ENCODE measurements at regions not wholly inside any gene's neighbourhood (a gene's known extent, or its start where the extent isn't known, plus 50 kb on each side); places are given as distances from the start of the nearest gene placed in this dataset.
"Not testable (repeated sequence)": the region's sequence is repeated elsewhere in the genome, so short reads cannot be mapped to it uniquely, and the experiment has no call there.

GRCh38 chr6:164049517-164049988, 635.0 kb downstream of the QKI start:
- H3K36me3 ChIP-seq (ENCODE audit: control insufficient read depth, insufficient read depth, low read length) = no peaks in the 10 kb centered on the region
- H3K27ac ChIP-seq (ENCODE audit: low read depth, low read length, severe bottlenecking) = no peak overlapping the region
- no CpG with 5 or more reads among the region's 2 CpGs for WGBS, 2 experiments (ENCODE audit: insufficient coverage in 2 of 2)
- peaks cover 2% of the 10 kb centered on the region for H3K4me1 ChIP-seq (ENCODE audit: control insufficient read depth, insufficient read depth, low read length, poor library complexity, severe bottlenecking)
- no peaks in the 10 kb centered on the region for H3K9me3 ChIP-seq (ENCODE audit: control insufficient read depth, low read length)
- no peak overlapping the region for H3K4me3 ChIP-seq (ENCODE audit: extremely low read depth, insufficient read depth, low read length, poor library complexity, severe bottlenecking)

GRCh38 chr6:164048840-164049516, 634.5 kb downstream of the QKI start:
- Histone ChIP-seq H3K4me3 (ENCODE audit: extremely low read depth, insufficient read depth, low read length, poor library complexity, severe bottlenecking) (no peak overlapping the region), H3K27ac (ENCODE audit: low read depth, low read length, severe bottlenecking) (no peak overlapping the region), H3K36me3 (ENCODE audit: control insufficient read depth, insufficient read depth, low read length) (no peaks in the 10 kb centered on the region), H3K9me3 (ENCODE audit: control insufficient read depth, low read length) (no peaks in the 10 kb centered on the region), H3K4me1 (ENCODE audit: control insufficient read depth, insufficient read depth, low read length, poor library complexity, severe bottlenecking) (peaks cover 2% of the 10 kb centered on the region)
- 94 to 95% methylated on average over 5 of the region's 6 CpGs for WGBS, 2 experiments (ENCODE audit: insufficient coverage in 2 of 2)

- Histone ChIP-seq H3K9me3 (ENCODE audit: control insufficient read depth, low read length) (peaks cover 14% of the 10 kb centered on the region), H3K27ac (ENCODE audit: low read depth, low read length, severe bottlenecking) (no peak overlapping the region), H3K4me3 (ENCODE audit: extremely low read depth, insufficient read depth, low read length, poor library complexity, severe bottlenecking) (no peak overlapping the region), H3K36me3 (ENCODE audit: control insufficient read depth, insufficient read depth, low read length) (no peaks in the 10 kb centered on the region), H3K4me1 (ENCODE audit: control insufficient read depth, insufficient read depth, low read length, poor library complexity, severe bottlenecking) (peaks cover 2% of the 10 kb centered on the region)
- 100% methylated on average over 1 of the region's 1 CpG; no CpG with 5 or more reads in 1 of the 2 experiments for WGBS, 2 experiments (ENCODE audit: insufficient coverage in 2 of 2)
Measured at GRCh38 chr6:164045082-164045481, 630.6 kb downstream of the QKI start.

- not testable (repeated sequence) for H3K27ac ChIP-seq (ENCODE audit: low read depth, low read length, severe bottlenecking); H3K36me3 ChIP-seq (ENCODE audit: control insufficient read depth, insufficient read depth, low read length); H3K4me3 ChIP-seq (ENCODE audit: extremely low read depth, insufficient read depth, low read length, poor library complexity, severe bottlenecking); H3K4me1 ChIP-seq (ENCODE audit: control insufficient read depth, insufficient read depth, low read length, poor library complexity, severe bottlenecking)
- peaks cover 14% of the 10 kb centered on the region for H3K9me3 ChIP-seq (ENCODE audit: control insufficient read depth, low read length)
- WGBS, 2 experiments (ENCODE audit: insufficient coverage in 2 of 2) = 78 to 90% methylated on average over 2 to 3 of the region's 5 CpGs
Measured at GRCh38 chr6:164043656-164044055, 629.1 kb downstream of the QKI start.

GRCh38 chr6:164042212-164042611, 627.7 kb downstream of the QKI start:
- H3K9me3 ChIP-seq (ENCODE audit: control insufficient read depth, low read length) = peaks cover 14% of the 10 kb centered on the region
- H3K36me3 ChIP-seq (ENCODE audit: control insufficient read depth, insufficient read depth, low read length) = no peaks in the 10 kb centered on the region
- H3K4me3 ChIP-seq (ENCODE audit: extremely low read depth, insufficient read depth, low read length, poor library complexity, severe bottlenecking) = no peak overlapping the region
- peaks cover 2% of the 10 kb centered on the region for H3K4me1 ChIP-seq (ENCODE audit: control insufficient read depth, insufficient read depth, low read length, poor library complexity, severe bottlenecking)
- 73 to 88% methylated on average over 4 to 5 of the region's 5 CpGs for WGBS, 2 experiments (ENCODE audit: insufficient coverage in 2 of 2)
- H3K27ac ChIP-seq (ENCODE audit: low read depth, low read length, severe bottlenecking) = no peak overlapping the region

GRCh38 chr6:164040994-164041393, 626.5 kb downstream of the QKI start:
- peaks cover 2% of the 10 kb centered on the region for H3K4me1 ChIP-seq (ENCODE audit: control insufficient read depth, insufficient read depth, low read length, poor library complexity, severe bottlenecking)
- no peak overlapping the region for H3K4me3 ChIP-seq (ENCODE audit: extremely low read depth, insufficient read depth, low read length, poor library complexity, severe bottlenecking)
- WGBS, 2 experiments (ENCODE audit: insufficient coverage in 2 of 2) = no CpG with 5 or more reads among the region's 2 CpGs
- H3K9me3 ChIP-seq (ENCODE audit: control insufficient read depth, low read length) = peaks cover 14% of the 10 kb centered on the region
- H3K36me3 ChIP-seq (ENCODE audit: control insufficient read depth, insufficient read depth, low read length) = no peaks in the 10 kb centered on the region
- H3K27ac ChIP-seq (ENCODE audit: low read depth, low read length, severe bottlenecking) = no peak overlapping the region

- 89 to 94% methylated on average over 16 to 19 of the region's 19 CpGs for WGBS, 2 experiments (ENCODE audit: insufficient coverage in 2 of 2)
- H3K4me1 ChIP-seq (ENCODE audit: control insufficient read depth, insufficient read depth, low read length, poor library complexity, severe bottlenecking) = peaks cover under 1% of the 10 kb centered on the region
- no peaks in the 10 kb centered on the region for H3K36me3 ChIP-seq (ENCODE audit: control insufficient read depth, insufficient read depth, low read length)
- H3K9me3 ChIP-seq (ENCODE audit: control insufficient read depth, low read length) = peaks cover 14% of the 10 kb centered on the region
- H3K4me3 ChIP-seq (ENCODE audit: extremely low read depth, insufficient read depth, low read length, poor library complexity, severe bottlenecking) = no peak overlapping the region
- no peak overlapping the region for H3K27ac ChIP-seq (ENCODE audit: low read depth, low read length, severe bottlenecking)
Measured at GRCh38 chr6:164039954-164040375, 625.4 kb downstream of the QKI start.

GRCh38 chr6:164037171-164037870, 622.8 kb downstream of the QKI start:
- no peaks in the 10 kb centered on the region for H3K4me1 ChIP-seq (ENCODE audit: control insufficient read depth, insufficient read depth, low read length, poor library complexity, severe bottlenecking)
- 93 to 100% methylated on average over 4 to 5 of the region's 10 CpGs for WGBS, 2 experiments (ENCODE audit: insufficient coverage in 2 of 2)

GRCh38 chr6:164035900-164036485, 621.5 kb downstream of the QKI start:
- Histone ChIP-seq H3K9me3 (ENCODE audit: control insufficient read depth, low read length) (no peaks in the 10 kb centered on the region), H3K36me3 (ENCODE audit: control insufficient read depth, insufficient read depth, low read length) (no peaks in the 10 kb centered on the region), H3K4me1 (ENCODE audit: control insufficient read depth, insufficient read depth, low read length, poor library complexity, severe bottlenecking) (no peaks in the 10 kb centered on the region), H3K27ac (ENCODE audit: low read depth, low read length, severe bottlenecking) (no peak overlapping the region), H3K4me3 (ENCODE audit: extremely low read depth, insufficient read depth, low read length, poor library complexity, severe bottlenecking) (no peak overlapping the region)
- WGBS, 2 experiments (ENCODE audit: insufficient coverage in 2 of 2) = 81 to 90% methylated on average over 6 of the region's 6 CpGs

More at GRCh38 chr6:164037171-164037870, 622.8 kb downstream of the QKI start:
- no peaks in the 10 kb centered on the region for H3K9me3 ChIP-seq (ENCODE audit: control insufficient read depth, low read length)
- H3K36me3 ChIP-seq (ENCODE audit: control insufficient read depth, insufficient read depth, low read length) = no peaks in the 10 kb centered on the region
- no peak overlapping the region for H3K4me3 ChIP-seq (ENCODE audit: extremely low read depth, insufficient read depth, low read length, poor library complexity, severe bottlenecking)
- H3K27ac ChIP-seq (ENCODE audit: low read depth, low read length, severe bottlenecking) = no peak overlapping the region

GRCh38 chr6:164034602-164035140, 620.2 kb downstream of the QKI start:
- 50 to 90% methylated on average over 2 of the region's 2 CpGs for WGBS, 2 experiments (ENCODE audit: insufficient coverage in 2 of 2)
- H3K4me3 ChIP-seq (ENCODE audit: extremely low read depth, insufficient read depth, low read length, poor library complexity, severe bottlenecking) = no peak overlapping the region
- H3K36me3 ChIP-seq (ENCODE audit: control insufficient read depth, insufficient read depth, low read length) = no peaks in the 10 kb centered on the region
- H3K27ac ChIP-seq (ENCODE audit: low read depth, low read length, severe bottlenecking) = no peak overlapping the region
- no peaks in the 10 kb centered on the region for H3K9me3 ChIP-seq (ENCODE audit: control insufficient read depth, low read length)
- no peaks in the 10 kb centered on the region for H3K4me1 ChIP-seq (ENCODE audit: control insufficient read depth, insufficient read depth, low read length, poor library complexity, severe bottlenecking)

Measured in mesodermal cell (in vitro differentiated cells).